Activated CD4-positive, alpha-beta T cell treated with anti-CD3 and anti-CD28 coated beads, Interleukin-2, amount 50 U/mL, for 4 hours (primary cell): ENCODE measurements at regions not wholly inside any gene's neighbourhood (a gene's known extent, or its start where the extent isn't known, plus 50 kb on each side); places are given as distances from the start of the nearest gene placed in this dataset.
"Not testable (repeated sequence)": the region's sequence is repeated elsewhere in the genome, so short reads cannot be mapped to it uniquely, and the experiment has no call there.

Experiments used
- DNase-seq, 2 experiments: peaks; one replicate each; pipeline ENCODE4 v3.0.0-alpha.2; 2020

DNA sequence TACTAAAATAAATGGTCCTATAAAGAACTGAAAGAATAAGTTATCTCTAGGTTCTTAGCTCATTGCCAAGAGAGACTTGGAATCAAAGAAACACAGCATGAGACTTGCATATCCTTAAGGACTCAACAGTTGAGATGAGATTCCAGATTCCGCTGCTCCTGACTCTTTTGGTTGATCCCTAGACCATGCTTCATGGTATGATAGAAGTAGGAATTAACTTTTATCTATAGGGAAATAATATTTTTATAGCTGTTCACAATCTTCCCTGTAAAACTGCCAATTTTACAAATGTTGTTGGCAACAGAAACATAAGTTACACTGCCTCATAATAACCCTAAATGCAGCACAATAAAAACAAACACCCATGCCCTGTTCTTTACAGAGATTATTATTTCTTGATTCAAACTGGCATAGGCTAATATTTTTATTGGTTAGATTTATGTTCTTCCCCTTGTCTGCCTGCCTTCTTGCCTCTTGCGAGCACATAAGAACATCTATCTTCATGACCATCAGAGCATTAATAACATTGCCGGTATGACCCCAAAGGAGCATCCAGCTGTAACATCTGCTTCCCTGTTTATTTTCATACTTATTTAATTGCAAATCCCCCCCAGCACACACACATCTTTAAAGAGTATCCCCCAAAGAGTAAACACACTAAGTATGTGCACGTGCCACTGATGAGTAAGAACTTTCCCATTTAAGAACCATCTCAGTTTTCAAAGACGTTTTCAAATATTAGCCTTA is 735.7 kb upstream of the SLC8A1 start:
- no peak for DNase-seq

DNA sequence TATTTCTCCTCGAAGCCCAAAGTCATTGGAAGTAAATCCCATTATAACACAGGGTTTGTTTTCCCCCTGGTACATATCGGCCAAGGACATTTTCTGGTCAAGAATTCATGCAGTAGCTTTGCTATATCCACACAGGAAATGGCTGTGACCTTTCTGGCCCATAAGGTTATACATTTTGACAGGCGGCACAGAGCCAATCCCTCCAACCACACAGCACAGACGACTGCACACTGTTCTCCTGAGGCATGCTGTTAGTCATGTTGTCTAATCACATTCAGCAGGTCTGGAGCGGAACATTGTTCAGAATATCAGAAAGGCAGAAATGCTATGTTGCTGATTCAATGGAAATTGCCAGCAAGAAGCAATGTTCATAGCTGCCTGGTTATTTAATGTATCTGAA is 742.3 kb upstream of the SLC8A1 start:
- no peak for DNase-seq

DNA sequence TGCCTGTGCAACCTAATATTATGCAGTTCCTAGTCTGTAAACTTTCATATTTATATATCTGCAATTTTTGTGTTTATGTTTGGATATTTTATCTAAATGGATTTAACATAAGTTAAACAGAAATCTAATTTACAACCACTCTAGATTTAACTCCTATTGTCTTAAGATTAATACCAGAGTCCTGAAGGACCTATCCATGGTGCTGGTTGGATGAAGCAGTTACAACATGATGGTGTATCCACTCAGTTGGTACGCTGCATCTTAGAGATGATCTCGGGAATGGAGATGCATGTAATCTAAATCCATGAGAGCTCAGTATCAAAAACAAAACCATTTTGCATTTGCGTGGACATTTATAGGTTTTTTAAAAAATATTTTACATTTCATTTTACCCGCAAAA is 745.9 kb upstream of the SLC8A1 start:
- no peak for DNase-seq

DNA sequence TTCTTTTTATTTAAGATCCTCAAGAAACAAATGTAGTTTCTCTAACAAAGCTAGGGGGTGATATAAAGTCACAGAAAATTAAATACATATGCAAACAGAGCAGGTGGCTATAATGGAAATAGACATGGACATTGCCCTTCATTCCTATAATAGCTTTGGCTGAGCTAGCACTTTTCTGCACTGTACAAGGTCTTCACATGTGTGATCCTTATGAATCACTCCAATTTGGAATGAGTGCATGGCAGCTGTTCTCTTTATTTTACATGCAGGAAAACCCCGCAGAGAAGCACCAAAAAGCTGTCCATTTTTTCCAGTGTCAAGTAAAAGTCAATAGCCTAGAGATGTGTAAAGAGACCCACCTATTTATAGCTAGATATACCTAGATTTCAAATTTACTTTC is 747.4 kb upstream of the SLC8A1 start:
- DNase-seq: no peak

DNA sequence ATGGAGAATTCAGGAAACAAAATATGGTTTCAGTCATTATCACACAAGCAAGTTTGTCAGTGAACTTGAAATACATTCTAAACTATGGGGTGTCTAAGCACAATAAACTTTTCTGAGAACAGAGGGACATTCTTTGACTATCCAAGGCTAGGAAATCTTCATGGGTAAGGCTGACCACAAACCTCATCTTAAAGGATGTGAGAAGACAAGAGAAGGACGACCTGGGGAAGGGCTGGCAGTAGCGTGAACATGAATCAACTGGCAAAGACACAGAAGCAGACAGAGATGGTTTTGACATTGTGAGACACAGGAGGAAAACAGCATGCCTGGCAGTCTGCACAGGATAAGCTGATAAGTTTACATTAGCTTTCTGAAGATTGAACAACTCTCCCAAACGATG is 752.4 kb upstream of the SLC8A1 start:
- no peak for DNase-seq

DNA sequence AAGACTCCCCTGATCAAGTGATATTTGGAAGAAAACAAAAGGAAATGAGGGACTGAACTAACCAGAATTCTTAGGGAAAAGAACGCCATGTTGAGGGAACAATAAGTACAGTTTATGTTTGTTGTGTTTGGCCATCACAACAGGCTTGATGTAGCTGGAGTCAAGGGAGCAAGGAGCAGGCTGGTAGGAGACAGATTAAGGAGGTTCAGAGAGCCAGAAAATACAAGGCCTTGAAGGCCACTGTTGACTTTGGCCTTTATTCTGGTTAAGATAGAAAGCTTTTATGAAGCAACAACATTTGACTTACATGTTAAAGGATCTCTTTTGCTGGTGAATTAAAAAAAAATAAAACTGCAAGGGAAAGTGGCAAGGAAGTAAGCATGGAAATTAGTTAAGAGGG is 754.1 kb upstream of the SLC8A1 start:
- DNase-seq: no peak

DNA sequence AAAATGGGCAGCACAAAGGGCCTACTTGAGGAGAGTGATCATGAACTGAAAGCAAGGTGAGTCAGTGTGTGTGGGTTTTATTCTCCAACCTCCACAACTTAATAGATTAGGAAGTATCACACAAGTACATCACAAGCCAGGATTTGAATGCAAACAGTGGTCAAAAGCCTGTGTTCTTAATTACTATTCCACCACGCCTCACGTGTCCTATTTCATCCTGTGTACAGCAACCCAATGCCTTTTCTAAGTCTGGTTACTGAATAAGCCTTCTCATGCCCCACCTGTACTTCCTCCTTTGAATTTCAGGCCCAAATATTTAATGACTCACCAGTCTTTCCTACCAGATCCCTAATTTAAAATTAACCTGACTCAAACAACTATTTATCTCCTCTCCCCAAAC is 755.7 kb upstream of the SLC8A1 start:
- no peak for DNase-seq

DNA sequence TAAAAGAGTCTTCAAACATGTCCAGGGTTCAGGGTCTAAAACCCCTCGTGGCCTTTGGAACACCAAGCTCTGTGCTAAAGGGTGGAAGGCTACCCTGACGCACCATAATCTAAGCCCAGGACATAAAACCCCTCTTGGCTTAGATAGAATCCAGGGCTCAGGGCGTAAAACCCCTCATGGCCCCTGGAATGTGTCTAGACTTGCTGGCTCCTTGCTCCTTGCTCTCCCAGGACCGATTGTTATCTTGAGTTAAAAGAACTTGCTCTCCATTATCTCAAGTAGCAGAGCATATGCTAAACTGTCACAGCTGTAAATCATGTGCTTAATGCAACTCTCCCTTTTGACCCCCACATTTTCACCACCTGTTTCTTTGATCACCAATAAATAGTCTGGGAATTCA is 758.1 kb upstream of the SLC8A1 start:
- not testable (repeated sequence) for DNase-seq

DNA sequence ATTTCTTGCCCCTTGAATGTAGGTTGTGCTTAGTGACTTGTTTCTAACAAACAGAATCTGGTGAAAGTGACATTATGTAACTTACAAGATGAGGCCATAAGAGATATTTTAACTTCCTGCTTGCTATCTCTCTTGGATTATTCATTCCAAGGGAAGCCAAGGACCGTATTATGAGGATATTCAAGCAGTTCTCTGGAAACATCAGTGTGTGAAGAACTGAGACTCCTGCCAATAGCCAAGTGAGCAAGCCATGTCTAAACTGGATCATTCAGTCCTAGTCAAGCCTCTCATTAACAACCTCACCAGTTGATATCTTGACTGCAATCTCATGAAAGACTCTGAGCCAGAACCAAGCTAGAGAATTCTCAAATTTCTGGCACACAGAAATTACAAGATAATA is 765.1 kb upstream of the SLC8A1 start:
- DNase-seq: no peak

DNA sequence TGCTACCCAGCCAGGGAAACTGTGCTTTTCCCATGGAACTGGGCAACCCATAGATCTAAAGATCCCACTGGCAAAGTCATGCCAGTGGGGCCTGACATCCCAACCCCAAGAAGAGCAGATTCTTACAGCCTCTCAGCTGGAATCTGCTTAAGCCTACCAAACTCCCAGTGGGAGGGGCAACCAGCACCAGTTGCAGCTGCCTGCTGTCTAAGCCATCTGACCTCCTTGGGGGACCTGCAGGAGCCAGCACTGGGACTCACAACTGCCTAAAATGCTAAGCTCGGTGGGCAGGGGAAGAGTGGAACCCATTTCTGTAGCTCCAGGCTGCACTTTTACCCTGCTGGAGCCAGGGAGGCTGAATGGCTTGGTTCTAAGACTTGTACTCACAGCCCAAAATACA is 770.7 kb upstream of the SLC8A1 start:
- no peak for DNase-seq

DNA sequence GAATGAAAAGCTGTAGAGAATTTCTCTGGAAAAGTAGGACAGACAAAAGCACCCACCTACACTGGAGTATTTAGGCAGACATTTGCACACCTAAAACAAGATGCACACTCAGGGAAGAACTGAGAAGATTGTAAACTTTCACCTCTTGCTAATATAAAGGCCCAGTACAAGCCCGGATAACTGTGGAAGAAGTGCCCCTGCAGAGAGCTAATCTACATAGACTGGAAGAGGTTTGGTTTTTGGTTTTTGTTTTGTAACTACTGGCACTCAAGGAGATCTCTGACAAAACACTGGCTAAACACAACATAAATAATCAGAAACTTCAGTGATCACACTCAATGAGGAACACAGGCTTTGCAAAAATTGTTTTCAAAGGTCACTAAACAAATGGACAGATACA is 782.2 kb upstream of the SLC8A1 start:
- DNase-seq: no peak

DNA sequence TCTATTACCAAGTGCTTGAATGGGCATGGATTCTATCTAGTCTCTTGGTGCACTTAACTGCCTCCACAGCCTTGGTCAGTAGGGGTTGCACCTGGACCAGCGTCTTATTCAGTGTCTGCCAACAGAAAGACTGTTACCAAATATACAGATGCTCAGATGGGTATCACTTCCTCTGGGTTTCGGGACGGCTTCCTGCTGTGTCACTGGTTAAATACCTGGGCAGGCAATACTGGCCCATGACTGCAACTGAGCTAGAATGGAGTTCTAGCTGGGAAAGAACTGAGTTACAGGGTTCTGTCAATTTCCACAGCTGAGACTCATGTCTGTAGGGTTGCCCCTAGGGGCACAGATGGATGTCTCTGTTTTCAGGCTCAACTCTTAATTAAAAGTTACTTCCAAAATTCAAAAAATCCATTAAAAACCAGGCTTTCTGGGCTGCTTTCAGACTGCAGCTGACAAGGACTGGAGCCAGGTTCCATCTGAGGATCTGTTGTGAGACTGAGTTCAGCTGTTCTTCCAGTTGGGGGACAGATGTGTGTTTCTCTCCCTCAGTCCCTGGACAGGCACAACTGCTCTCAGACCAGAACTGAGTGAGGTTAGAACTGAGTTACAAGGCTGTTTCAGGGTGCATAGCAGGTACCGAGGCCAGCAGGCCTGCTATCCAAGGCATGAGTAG is 789.6 kb upstream of the SLC8A1 start:
- no peak for DNase-seq

DNA sequence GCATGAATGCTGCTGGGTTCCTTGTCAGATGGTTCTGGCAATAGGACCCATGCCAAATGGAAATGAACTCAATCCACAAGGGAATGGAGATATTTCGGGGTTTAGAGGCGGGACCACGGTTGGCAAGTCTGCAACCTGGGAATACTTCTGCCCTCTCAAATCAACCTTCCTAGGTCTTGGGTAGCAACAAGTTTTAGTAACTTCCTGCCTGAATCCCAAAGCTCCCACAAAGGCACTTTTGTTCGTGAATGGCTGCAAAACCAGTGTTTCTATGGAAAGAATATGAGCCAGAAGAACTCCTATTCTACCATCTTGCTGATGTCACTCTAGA is 790.1 kb upstream of the SLC8A1 start:
- no peak for DNase-seq

DNA sequence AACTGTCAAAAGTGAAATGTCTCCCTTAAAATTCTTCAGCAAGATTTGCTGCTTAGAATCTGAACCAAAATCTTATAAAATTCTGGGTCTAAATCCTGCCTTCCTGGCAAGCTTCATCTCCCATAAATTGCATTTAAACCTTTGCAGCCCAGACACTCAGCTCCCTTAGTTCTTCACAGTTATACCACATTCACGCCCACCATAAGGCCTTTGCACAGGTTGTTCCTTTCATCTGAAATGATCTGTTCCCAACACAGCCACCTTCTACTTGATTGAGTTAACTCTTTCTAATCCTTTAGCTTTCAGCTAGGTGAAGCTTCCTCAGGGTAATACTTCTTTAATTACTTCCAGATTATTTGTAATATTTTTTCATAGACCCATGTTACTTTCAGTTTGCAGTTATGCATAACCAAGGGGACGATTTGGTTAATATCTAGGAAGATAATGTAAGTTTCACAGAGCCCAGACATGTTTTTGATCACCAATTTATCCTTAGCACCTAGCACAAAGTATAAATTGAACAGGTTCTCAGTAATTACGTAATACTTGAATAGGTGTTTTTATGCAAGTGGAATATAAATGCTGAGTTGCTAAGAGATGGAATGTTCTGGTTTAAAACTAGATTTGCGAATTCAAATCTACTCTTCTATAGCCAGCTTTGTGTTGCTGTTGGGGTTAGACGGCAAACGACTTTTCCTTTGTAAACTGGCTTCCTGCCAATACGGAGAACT is 779.7 kb upstream of the PKDCC start:
- no peak for DNase-seq

DNA sequence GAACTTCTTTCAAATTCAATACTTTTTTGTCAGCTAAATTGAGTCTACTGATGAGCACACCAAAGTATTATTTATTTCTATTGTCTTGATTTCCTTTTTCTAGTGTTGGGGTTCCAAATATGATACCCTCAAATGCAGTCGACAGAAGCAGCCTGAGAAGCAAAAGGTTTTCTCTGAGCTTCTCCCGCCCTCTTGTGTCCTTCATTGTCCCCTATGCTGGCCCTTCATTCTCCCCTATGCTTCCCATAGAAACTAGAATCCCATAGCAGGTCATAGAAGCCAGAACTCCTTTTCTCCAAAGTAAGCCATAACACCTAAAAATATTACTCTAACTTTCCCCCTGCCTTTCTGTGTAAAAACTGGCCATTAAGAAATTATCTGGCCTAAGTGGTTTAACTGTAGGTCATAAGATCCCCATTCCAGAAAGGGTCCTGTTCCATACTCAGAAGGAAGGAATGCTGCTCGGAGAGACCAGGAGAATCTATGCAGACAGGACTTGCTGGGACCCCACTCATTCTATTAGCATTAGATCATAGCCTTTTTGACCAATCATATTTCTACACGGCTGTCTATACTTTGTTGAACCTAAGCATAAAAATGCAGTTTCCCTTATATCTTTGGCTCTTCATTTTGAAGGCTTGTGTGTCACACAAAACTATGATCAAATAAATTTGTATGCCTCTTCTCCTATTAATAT is 764.6 kb upstream of the PKDCC start:
- DNase-seq: no peak

DNA sequence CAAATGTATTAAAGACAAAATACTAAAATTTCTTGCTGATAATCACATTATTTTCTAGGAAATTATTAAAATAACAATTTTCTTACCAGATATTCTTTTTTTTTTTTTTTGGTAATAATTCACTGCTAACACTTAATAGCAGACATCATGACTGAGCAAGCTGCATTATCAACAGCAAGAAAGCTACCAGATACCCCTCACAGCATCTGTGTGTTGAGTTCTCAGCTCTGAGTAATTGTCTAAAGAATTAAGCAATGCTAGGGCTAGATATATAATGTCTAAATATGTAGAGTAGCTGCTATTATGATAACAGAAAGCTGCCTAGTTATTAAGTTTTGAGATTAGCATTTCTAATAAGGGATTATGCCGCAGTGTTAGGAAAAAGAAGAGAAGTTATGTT is 754.3 kb upstream of the PKDCC start:
- no peak for DNase-seq

DNA sequence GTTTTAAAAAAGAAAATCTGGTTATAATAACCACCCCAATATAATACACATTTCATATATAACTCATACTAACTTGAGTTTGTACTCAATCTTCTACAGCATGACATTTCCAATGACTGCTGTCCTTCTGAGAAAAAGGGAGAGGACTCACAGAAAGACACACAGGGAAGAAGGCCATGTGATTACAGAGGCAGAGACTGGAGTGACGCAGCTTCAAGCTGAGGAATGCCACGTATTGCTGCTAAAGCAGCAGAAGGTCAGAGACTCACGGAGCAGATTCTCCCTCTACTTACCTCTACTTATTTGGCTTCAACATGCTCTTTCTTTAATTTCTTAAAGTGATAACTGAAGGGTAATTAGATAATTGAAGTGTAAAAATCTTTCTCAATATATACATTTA is 753.5 kb upstream of the PKDCC start:
- DNase-seq: no peak

DNA sequence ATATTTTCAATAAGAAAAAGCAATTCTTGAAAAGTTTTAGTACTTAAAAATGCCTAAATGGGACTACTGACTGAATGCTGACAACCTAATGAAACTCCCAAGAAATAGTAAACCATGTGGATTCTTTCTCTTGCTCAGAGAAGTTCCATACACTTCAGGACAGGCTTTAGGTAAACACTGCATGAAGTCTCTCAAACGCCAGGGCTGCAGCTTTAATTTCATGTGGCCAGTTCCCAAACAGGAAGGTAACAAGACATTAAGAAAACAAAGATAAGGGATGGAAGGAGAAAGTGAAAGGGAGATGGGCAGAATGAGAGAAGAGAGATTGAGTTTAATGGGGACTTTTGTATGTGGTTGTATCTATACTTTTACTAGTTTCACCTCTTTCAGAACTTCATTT is 734.7 kb upstream of the PKDCC start:
- no peak for DNase-seq

DNA sequence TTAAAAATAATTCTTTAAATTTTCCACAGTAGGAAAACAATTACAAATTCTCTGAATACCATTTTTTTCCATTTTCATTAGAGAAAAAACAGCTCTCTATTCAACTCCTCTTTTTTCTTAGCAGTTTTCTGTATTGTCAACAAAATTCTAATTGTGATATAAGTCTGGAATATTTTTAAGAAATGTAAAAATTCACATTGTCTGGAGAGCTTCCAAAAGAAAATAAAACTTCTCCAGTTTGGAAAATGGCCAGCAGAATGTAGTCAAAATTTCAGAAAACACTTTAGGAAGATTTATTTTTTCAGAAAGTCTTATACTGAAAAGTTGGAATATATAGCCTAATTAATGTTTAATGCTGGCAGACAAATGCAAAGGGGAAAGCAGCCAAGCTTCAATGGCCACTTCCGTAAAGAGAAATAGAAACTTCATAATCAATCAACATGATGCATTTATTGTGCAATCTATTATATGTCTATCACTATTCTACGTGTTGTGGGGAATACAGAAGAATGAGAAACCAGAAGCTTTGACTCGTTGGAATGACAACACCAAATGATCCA is 733.2 kb upstream of the PKDCC start:
- DNase-seq: no peak

DNA sequence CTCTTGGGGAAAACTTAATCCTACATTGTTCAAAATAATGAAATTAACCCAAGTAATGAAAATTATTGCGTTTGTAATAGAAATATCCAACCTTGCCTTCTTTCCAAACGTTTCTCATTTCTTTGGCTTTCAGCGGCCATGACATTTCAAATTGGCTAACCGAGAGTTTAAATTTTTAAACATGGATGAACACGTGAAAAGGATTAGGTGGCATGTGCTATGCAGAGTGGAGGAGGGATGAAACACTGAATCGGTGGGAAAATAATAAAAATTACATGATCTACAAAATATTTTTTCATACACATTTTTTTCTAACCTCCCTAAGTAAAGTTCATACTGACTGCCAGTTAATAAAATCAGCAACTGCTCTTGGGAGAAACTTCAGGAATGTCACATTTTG is 728.4 kb upstream of the PKDCC start:
- DNase-seq: no peak

DNA sequence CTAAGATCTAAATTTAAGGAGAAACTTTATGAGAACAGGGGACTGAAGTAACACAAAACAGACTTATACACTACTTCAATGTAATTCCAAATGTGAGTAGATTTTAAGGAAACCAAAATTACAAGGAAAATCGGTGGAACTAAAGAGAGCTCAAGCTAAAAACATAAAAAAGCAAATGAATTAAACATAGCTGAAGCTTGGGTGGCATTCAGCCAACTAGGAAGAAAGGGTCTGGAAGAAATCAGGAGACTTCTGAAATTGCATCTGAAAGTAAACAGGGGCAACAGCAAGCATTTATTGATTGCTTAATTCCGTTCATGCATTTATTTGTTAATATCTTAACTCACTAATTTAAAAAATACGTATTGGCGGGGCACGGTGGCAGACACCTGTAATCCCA is 727.3 kb upstream of the PKDCC start:
- no peak for DNase-seq

DNA sequence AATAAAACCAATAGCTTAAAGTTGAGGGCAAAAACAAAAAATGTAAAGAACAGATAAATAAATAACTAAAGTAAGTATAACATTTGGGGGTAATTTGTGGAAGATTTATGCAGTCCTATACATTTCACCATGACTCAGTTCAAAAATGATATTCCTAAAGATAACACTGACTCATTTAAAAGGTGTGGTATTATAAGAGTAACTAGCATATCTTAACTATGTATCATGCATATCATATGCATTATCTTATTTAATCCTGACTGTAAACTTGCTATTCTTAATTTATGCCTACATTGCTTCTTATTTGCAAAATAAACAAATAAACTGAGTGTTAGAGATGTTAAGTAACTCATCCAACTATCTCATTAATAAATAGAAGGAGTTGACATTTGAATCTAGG is 726.5 kb upstream of the PKDCC start:
- DNase-seq: no peak

DNA sequence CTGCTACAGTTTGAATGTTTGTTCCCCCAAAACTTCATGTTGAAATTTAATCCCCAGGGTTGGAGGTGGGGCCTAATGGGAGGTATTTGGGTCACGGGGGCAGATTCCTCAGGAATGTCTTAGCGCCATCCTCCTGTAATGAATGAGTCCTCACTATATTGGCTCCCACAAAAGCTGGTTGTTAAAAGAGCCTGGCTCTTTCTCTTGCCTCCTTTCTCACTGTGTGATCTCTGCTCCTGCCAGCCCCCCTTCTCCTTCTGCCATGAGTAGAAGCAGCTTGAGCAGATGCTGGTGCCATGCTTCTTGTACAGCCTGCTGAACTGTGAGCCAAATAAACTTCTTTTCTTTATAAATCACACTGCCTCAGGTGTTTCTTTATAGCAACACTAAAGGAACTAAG is 721.0 kb upstream of the PKDCC start:
- DNase-seq: no peak

DNA sequence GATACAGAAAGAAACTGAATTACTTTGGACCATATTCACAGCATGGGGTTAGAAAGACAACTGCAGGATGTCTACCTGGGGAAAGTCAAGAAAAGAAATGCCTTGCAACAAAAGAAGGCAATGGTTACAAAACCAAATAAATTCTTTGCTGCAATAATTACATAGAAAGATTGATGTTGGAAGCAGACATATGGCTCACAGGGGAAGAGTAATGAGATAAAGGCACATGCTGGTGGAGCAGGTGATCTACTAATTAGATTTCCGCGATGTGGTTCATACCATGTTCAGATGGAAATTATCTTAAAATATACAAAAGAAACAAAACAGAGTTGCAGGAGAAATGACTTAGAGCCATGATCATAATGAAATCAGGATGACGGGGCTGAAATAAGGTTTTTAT is 718.8 kb upstream of the PKDCC start:
- DNase-seq: no peak
